ENCODE measurements at regions not wholly inside any gene's neighbourhood (a gene's known extent, or its start where the extent isn't known, plus 50 kb on each side); places are given as distances from the start of the nearest gene placed in this dataset.
"Not testable (repeated sequence)": the region's sequence is repeated elsewhere in the genome, so short reads cannot be mapped to it uniquely, and the experiment has no call there.

- DNase-seq = no peak
Measured at GRCh38 chr5:82635561-82636288, 357.6 kb upstream of the RPS23 start.

DNA sequence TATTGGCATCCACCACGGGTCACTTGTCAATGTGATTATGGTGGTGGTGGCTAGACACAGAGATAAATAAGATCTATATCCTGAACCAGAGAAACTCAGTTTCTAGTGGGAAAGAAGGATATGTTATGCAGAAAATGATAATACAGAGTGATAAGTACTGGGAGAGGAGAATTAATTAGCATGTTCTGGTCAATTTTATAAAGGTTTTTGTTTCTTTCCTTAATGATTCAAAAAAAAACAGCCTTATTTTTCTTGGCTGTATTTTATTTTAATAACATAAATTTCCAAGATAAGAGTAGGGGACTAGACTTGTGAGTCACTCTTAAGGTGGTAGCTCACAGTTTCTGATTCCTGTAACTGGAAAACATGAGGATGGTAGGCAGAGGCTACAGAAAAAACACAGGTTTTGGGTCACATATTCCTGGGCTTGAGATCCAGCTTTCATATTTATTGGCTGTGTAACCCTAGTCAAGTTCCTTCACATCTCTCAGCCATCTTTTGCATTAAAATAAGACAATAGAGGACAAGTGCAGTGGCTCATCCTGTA lies 350.3 kb upstream of the RPS23 start:
- no peak for DNase-seq

DNA sequence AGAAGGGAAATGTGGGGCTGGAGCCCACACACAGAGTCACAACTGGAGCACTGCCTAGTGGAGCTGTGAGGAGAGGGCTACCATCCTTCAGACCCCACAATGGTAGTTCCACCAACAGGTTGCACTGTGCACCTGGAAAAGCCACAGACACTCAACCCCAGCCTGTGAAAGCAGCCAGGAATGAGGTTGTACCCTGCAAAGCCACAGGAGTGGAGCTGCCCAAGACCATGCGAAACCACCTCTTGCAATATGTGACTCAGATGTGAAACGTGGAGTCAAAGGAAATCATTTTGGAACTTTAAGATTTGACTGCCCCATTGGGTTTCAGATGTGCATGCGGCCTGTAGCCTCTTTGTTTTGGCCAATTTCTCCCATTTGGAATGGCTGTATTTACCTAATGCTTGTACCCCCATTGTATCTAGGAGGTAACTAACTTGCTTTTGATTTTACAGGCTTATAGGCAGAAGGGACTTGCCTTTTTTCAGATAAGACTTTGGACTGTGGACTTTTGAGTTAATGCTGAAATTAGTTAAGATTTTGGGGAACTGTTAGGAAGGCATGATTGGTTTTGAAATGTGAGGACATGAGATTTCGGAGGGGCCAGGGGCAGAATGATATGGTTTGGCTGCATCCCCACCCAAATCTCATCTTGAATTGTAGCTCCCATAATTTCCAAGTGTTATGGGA lies 348.9 kb upstream of the RPS23 start:
- DNase-seq = not testable (repeated sequence)

DNA sequence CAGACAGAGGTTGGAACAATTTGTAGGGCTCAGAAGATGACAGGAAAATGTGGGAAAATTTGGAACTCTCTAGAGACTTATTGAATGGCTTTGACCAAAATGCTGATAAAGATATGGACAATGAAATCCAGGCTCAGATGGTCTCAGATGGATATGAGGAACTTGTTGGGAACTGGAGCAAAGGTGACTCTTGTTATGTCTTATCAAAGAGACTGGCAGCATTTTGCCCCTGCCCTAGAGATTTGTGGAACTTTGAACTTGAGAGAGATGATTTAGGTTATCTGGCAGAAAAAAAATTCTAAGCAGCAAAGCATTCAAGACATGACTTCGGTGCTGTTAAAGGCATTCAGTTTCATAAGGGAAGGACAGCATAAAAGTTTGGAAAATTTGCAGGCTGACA lies 347.9 kb upstream of the RPS23 start:
- not testable (repeated sequence) for DNase-seq

DNA sequence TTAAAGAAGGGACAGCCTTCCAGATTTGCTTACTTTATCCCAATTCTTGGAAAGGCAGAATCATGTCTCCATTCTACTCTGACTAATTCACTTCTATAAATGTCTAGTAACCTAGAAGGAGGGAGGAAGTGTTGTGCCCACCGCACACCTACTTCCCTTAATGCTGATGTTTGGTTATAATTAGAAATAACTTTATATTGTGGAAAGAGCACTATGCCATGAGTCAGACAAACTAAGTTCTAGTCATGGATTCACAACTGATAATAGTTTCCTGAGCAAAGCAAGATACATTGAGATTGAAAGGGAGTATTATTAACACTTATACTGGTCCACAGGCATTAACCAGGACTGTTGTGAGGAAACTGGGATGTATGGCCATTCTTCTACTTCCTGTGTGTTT lies 345.9 kb upstream of the RPS23 start:
- DNase-seq = no peak

- no peak for DNase-seq
Measured at GRCh38 chr5:82622711-82623514, 344.8 kb upstream of the RPS23 start.

- DNase-seq = no peak
Measured at GRCh38 chr5:82622205-82622604, 344.1 kb upstream of the RPS23 start.

DNA sequence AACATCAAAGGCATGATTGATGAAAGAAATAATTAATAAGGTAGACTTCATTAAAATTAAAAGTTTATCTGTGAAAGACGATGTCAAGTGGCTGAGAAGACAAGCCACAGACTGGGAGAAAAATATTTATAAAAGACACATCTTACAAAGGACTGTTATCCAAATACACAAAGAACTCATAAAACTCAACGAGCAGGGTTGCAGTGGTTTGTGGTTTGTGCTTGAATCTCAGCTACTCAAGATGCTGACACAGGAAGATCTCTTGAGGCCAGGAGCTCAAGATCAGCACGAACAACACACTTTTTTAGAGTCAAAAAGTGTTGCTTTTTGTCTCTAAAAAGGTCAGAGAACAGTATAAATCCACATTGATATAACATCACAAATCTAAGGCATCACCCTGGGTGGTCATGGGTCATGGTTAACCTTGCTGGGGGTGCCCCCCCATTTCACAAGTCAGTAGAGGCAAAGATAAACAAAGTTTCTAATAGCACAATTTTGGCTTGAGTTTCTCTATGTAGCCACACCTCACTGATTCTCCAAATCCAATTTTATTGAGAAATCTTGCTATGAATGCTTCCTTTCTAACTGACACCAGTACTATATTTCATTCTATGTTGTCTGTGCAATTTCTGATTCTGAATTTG lies 342.9 kb upstream of the RPS23 start:
- no peak for DNase-seq

GRCh38 chr5:82619097-82619496 lies 340.9 kb upstream of the RPS23 start:
- no peak for DNase-seq

GRCh38 chr5:82614706-82615105 lies 336.6 kb upstream of the RPS23 start:
- no peak for DNase-seq

DNA sequence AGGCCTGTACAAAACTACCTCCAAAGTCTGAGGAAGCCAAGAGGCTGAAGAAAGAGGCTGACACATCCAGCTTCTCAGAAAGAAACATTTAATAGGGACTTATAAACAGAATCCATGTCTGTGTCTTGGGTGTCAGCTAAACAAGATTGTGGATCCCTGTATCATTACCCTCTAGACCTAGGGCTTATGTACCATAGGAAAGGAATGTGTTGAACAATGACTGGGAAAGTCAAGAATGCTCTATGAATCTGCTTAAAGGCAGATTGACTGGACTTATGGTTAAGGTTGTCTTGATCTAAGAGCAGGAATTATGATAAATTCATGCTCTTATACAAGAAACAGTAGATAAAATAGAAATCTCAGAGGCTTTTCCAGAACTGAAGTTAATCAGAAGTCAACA lies 335.7 kb upstream of the RPS23 start:
- no peak for DNase-seq

DNA sequence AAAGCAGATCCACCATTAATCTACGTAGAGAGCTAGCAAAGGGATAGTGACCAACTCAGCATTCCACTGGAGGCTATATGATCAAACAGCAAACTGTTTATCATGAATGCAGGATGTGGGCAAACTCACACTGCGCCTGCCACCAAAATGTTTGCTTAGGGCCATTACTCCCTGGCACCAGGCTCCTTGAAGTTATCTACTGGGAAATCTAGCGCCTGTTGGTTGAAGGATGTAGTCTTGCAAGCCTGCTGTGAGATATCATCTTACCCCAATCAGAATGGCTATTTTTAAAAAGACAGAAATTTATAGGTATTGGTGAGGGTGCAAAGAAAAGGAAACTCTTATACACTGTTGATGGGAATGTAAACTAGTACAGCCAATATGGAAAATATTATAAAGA lies 332.5 kb upstream of the RPS23 start:
- DNase-seq = no peak

DNA sequence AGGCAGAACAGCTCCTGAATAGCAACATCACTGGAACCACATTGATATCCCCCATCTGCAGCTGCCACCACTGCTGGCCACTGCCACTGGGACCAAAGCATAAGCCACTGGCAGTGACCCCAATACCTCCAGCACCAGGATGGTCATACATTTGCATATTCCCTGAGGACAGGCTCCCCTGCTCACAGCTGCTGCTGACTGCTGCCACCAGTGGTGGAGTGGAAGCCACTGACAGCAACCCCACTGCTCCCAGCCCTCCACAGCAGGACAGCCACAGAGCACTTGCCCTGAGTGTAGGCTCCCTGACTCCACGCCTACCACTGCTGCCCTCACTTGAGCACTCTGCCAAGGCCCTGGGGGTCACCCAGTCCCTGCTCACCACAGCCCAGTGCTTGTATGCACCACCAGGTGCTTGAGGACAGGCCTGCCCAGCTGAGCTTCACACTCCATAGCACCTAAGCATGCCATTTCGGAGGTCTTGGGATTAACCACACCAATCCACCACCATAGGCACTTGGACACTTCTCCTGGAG lies 327.4 kb upstream of the RPS23 start:
- no peak for DNase-seq

- no peak for DNase-seq
Measured at GRCh38 chr5:82603033-82603987, 325.2 kb upstream of the RPS23 start.

DNA sequence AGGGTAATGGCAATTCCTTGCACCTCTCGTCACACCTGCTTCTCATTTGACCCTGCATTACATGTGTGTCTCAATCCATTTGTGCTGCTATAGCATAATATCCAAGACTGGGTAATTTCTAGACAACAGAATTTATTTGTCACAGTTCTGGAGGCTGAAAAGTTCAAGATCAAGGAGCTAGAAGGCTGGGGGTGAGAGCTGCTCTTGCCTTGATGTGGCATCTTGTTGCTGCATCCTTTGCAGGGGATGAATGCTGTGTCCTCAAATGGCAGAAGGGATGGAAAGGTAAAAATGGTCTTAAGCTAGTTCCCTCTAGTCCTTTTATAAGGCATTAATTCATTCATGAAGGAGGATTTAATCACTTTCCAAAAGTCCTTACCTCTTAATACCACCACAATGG lies 323.7 kb upstream of the RPS23 start:
- DNase-seq = no peak

DNA sequence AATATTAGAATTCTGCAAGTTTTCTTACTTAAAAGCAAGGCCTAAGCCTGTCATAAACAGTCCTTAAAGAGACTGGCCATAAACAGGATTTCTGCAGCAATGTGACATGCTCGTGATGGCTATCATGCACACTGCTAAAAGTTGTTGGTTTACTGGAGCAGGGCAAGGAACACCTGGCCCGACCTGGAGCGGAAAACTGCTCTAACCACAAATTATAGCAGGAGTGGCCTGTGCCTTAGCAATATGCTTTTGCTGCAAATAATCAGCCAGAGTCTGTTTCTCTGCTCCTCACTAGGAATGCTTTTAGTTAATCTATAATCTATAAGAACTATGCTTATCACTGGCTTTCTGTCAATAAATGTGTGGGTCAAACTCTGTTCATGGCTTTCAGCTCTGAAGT lies 322.9 kb upstream of the RPS23 start:
- no peak for DNase-seq

- DNase-seq = no peak
Measured at GRCh38 chr5:82599692-82600091, 321.5 kb upstream of the RPS23 start.

DNA sequence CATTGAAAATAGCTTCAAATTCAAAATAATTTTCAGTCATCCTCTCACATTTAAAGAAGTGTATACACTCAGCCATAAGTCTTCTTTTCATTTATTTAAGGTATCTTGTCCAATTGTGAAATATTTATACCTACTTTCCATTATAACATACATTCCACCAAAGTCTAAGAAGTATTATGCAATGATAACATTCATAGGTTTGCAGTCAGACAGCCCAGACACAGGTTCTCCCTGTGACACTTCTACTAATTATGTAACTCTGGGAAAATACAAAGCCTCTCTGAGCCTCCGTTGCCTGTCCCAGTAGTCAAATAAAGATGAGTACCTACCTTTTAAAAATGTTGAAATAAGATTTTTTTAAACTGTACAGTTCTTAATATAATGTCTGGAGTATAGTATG lies 320.9 kb upstream of the RPS23 start:
- DNase-seq = no peak

- no peak for DNase-seq
Measured at GRCh38 chr5:82597437-82597836, 319.3 kb upstream of the RPS23 start.

GRCh38 chr5:82596451-82596850 lies 318.3 kb upstream of the RPS23 start:
- no peak for DNase-seq

- DNase-seq = no peak
Measured at GRCh38 chr5:82595113-82595512, 317.0 kb upstream of the RPS23 start.

- no peak for DNase-seq
Measured at GRCh38 chr5:82594097-82594496, 315.9 kb upstream of the RPS23 start.
